GM12878 (cell line): ENCODE measurements at regions not wholly inside any gene's neighbourhood (a gene's known extent, or its start where the extent isn't known, plus 50 kb on each side); places are given as distances from the start of the nearest gene placed in this dataset.
"Not testable (repeated sequence)": the region's sequence is repeated elsewhere in the genome, so short reads cannot be mapped to it uniquely, and the experiment has no call there.

Experiments used
- ATAC-seq: fragments of 200-7000 bp; cut with Tn5 transposase; 3 replicates; pipeline ENCODE4 v1.9.1; 2020; ENCODE audit warnings: mild to moderate bottlenecking, moderate library complexity
- BruUV-seq: library from RNA; stranded (reverse); fragments of 400-500 nt; replicated peaks from 2 replicates; lab custom pipeline; 2021; lab: Mats Ljungman, UMichigan
- CTCF ChIA-PET: fragments of 300-600 bp; sonication (Branson Sonifier 250); formaldehyde crosslinking; extraction: SDS; loops from one replicate; lab custom pipeline; 2021; ENCODE audit warnings: inconsistent platforms; lab: Yijun Ruan, JAX
- POLR2A ChIA-PET: fragments of 350-600 bp; formaldehyde crosslinking; extraction: SDS; loops from one replicate; lab custom pipeline; 2021; ENCODE audit warnings: inconsistent platforms; lab: Charles Lee
- RAD21 ChIA-PET: fragments of 300-600 bp; sonication (Branson Sonifier 250); formaldehyde crosslinking; loops from one replicate; lab custom pipeline; 2023; ENCODE audit warnings: antibody characterized with exemption; ENCODE audit not compliant: unreplicated experiment; lab: Charles Lee
- SMC1A ChIA-PET: fragments of 300-600 bp; sonication (Branson Sonifier 250); formaldehyde crosslinking; loops from one replicate; lab custom pipeline; 2023; ENCODE audit not compliant: unreplicated experiment, uncharacterized antibody; lab: Charles Lee
- DNase-seq: peaks from one replicate; pipeline ENCODE4 v3.0.0-alpha.2; 2011; ENCODE audit warnings: low read depth, low spot score
- FAIRE-seq: peaks from 3 replicates; lab custom pipeline; 2011; peaks lifted over from hg19 to GRCh38; lab: Jason Lieb, UNC
- H2AFZ ChIP-seq: 2 replicates; pipeline ENCODE4 v1.6.0; 2011; ENCODE audit warnings: low read depth, low read length, control low read depth; ENCODE audit not compliant: control insufficient read depth
- H3K27ac ChIP-seq: 2 replicates; pipeline ENCODE4 v1.5.1; 2011; ENCODE audit warnings: control low read depth; ENCODE audit not compliant: control insufficient read depth, insufficient read depth
- H3K27me3 ChIP-seq, 2 experiments: replicated peaks in 1 of 2; 2 replicates each; pipeline versions ENCODE4 v1.6.0 to v1.6.1; 2011; ENCODE audit warnings: low read length in 1 of 2; ENCODE audit not compliant: control insufficient read depth in 2 of 2, insufficient read depth in 2 of 2
- H3K36me3 ChIP-seq, 2 experiments: 2 replicates each; pipeline ENCODE4 v1.5.1; 2011; ENCODE audit warnings: low read length in 1 of 2; ENCODE audit not compliant: control insufficient read depth in 2 of 2, insufficient read depth in 2 of 2
- H3K4me1 ChIP-seq: 2 replicates; pipeline ENCODE4 v1.6.1; 2011; ENCODE audit warnings: mild to moderate bottlenecking, low read length, moderate library complexity, mixed read lengths; ENCODE audit not compliant: control insufficient read depth, insufficient read depth
- H3K4me2 ChIP-seq: 2 replicates; pipeline ENCODE4 v1.6.0; 2011; ENCODE audit warnings: control low read depth; ENCODE audit not compliant: control insufficient read depth, insufficient read depth
- H3K4me3 ChIP-seq: fragments of 200-600 bp; sonication (generic); 2 replicates; pipeline ENCODE4 v1.5.1; 2016
- H3K79me2 ChIP-seq: 2 replicates; pipeline ENCODE4 v1.6.0; 2011; ENCODE audit warnings: low read length; ENCODE audit not compliant: control insufficient read depth, insufficient read depth
- H3K9ac ChIP-seq: 2 replicates; pipeline ENCODE4 v1.8.0; 2011; ENCODE audit warnings: low read length, control low read depth, mixed read lengths; ENCODE audit not compliant: control insufficient read depth, insufficient read depth
- H3K9me3 ChIP-seq: replicated peaks from 3 replicates; pipeline ENCODE4 v1.5.1; 2011; ENCODE audit warnings: mild to moderate bottlenecking, low read length; ENCODE audit not compliant: control insufficient read depth, insufficient read depth
- H4K20me1 ChIP-seq: 2 replicates; pipeline ENCODE4 v1.6.0; 2011; ENCODE audit not compliant: control insufficient read depth, insufficient read depth
- CBX5 ChIP-seq: sonication (generic); IDR thresholded peaks from 2 replicates; pipeline ENCODE4 v1.6.1; 2016; ENCODE audit warnings: low read depth, moderate library complexity, mild to moderate bottlenecking, inconsistent platforms
- CHD2 ChIP-seq: IDR thresholded peaks from 2 replicates; pipeline ENCODE4 v1.6.1; 2011; ENCODE audit warnings: low read depth, low read length, improper control_type of control experiment, borderline replicate concordance
- KDM1A ChIP-seq: fragments of 200-600 bp; sonication (generic); IDR thresholded peaks from 2 replicates; pipeline ENCODE4 v1.6.1; 2016; ENCODE audit warnings: borderline replicate concordance
- SMC3 ChIP-seq: IDR thresholded peaks from 2 replicates; pipeline ENCODE4 v1.6.1; 2011; ENCODE audit warnings: low read length, improper control_type of control experiment, borderline replicate concordance
- STAT1 ChIP-seq: fragments of 450-650 bp; conservative IDR thresholded peaks from 2 replicates; pipeline ENCODE4 v1.6.1; 2014; ENCODE audit warnings: antibody characterized with exemption, mild to moderate bottlenecking
- WGBS: methylation state at CpG from one replicate; pipeline ENCODE4 v1.1.6; 2016; ENCODE audit warnings: low lambda C conversion rate; ENCODE audit not compliant: insufficient replicate concordance, insufficient coverage; ENCODE audit errors: missing lambda C conversion rate; 5-methylcytosine and 5-hydroxymethylcytosine counted together
- in situ Hi-C: fragments of 300-500 bp; cut with MboI; formaldehyde crosslinking; loops from 9 replicates; pipeline ENCODE4 v1.14.3; 2018; ENCODE audit warnings: mixed read lengths
- intact Hi-C: fragments of 100-400 bp; cut with micrococcal nuclease; formaldehyde crosslinking; loops from one replicate; pipeline ENCODE4 v1.14.2; 2022; ENCODE audit not compliant: unreplicated experiment

GRCh38 chr13:50396618-50397017, 381.4 kb downstream of the KCNRG start:
- H3K9me3 ChIP-seq, H3K27ac ChIP-seq, H3K79me2 ChIP-seq, H3K9ac ChIP-seq, H3K27me3 ChIP-seq, CTCF ChIA-PET, H3K4me2 ChIP-seq, FAIRE-seq, H2AFZ ChIP-seq, H3K4me1 ChIP-seq, DNase-seq, BruUV-seq, H3K36me3 ChIP-seq, intact Hi-C loops, POLR2A ChIA-PET, ATAC-seq, SMC1A ChIA-PET, in situ Hi-C loops, H3K4me3 ChIP-seq, H4K20me1 ChIP-seq, RAD21 ChIA-PET: not testable (repeated sequence)
- WGBS: 78% methylated on average over 21 of the region's 31 CpGs

DNA sequence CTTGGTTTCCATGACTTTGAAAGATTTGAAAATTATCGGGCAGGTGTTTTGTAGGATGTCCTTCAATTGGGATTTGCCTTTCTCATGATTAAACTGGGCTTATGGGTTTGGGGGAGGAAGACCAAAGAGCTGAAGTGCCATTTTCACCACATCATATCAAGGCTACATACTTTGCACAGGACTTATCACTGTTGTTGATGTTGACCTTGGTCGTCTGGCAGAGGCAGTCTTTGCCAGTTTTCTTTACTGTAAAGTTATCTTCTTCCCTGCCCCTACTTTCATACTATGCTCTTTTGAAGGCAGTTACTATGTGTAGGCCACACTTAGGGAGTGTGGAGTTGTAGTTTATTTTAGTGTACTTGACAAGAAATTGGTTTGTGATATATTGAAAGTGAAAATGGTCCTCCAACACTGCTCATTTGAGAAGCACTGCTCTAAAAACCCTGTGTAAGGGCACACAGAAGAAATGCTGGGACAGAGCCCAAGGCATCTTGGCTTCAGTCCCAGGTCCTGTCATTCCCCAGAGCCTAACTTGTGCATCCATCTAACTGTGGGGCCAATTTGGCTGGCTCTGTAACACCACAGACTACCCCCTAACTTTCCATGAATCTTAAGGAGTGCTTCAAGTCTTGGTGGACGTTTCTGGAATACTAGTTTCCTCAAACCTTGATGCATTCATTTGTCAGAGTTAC, 384.9 kb downstream of the KCNRG start:
- H2AFZ ChIP-seq: no peak overlapping the region
- ChIA-PET CTCF (no interaction called here), POLR2A (no interaction called here), RAD21 (no interaction called here), SMC1A (no interaction called here)
- WGBS: 35% methylated on average over 3 of the region's 3 CpGs
- intact Hi-C loops (no loop called here), in situ Hi-C loops (no loop called here)
- H3K27me3 ChIP-seq: peaks cover 0 to 3% of the 10 kb centered on the region in 2 experiments; a peak in 2 of 4 replicates
- H3K9ac ChIP-seq: no peak overlapping the region
- no peak for ATAC-seq
- FAIRE-seq: no peak
- H4K20me1 ChIP-seq: no peaks in the 10 kb centered on the region
- BruUV-seq: no TSS peak
- TF ChIP-seq KDM1A (no peak), CBX5 (no peak), STAT1 (no peak), SMC3 (no peak), CHD2 (no peak)
- no peaks in the 10 kb centered on the region for H3K36me3 ChIP-seq
- H3K4me1 ChIP-seq: no peaks in the 10 kb centered on the region
- no peaks in the 10 kb centered on the region for H3K79me2 ChIP-seq
- no peak for DNase-seq
- H3K4me3 ChIP-seq: no peak overlapping the region
- no peak overlapping the region for H3K4me2 ChIP-seq
- H3K9me3 ChIP-seq: no peaks in the 10 kb centered on the region; the same call in 2 of the 3 replicates
- no peak overlapping the region for H3K27ac ChIP-seq
